Progenitor cell of endocrine pancreas (in vitro differentiated cells): ENCODE measurements at regions not wholly inside any gene's neighbourhood (a gene's known extent, or its start where the extent isn't known, plus 50 kb on each side); places are given as distances from the start of the nearest gene placed in this dataset.

Source experiments
- DNase-seq: peaks from one replicate; pipeline ENCODE4 v3.0.0; 2021; ENCODE audit warnings: low spot score; ENCODE audit not compliant: unreplicated experiment
- H3K27ac Mint-ChIP-seq: 2 replicates; pipeline ENCODE4 v1.8.0; 2021; ENCODE audit warnings: mild to moderate bottlenecking, moderate library complexity, mixed read lengths
- H3K27me3 Mint-ChIP-seq: 2 replicates; pipeline ENCODE4 v1.8.0; 2021; ENCODE audit warnings: mixed read lengths
- H3K36me3 Mint-ChIP-seq: 2 replicates; pipeline ENCODE4 v1.8.0; 2022; ENCODE audit warnings: mixed read lengths; ENCODE audit not compliant: insufficient read depth
- H3K4me1 Mint-ChIP-seq: 2 replicates; pipeline ENCODE4 v1.8.0; 2021; ENCODE audit warnings: low read depth, mixed read lengths
- H3K4me3 Mint-ChIP-seq: 2 replicates; pipeline ENCODE4 v1.8.0; 2021; ENCODE audit warnings: low read depth, mild to moderate bottlenecking, moderate library complexity, mixed read lengths
- H3K9me3 Mint-ChIP-seq: 2 replicates; pipeline ENCODE4 v1.8.0; 2021; ENCODE audit warnings: low read depth, mixed read lengths
- TF ChIP-seq, protein P1 (sequence below): fragments of 200-600 bp; sonication (generic); IDR thresholded peaks from one replicate; pipeline ENCODE4 v1.5.0; 2021; ENCODE audit warnings: antibody characterized with exemption, mild to moderate bottlenecking; ENCODE audit not compliant: unreplicated experiment

DNA sequence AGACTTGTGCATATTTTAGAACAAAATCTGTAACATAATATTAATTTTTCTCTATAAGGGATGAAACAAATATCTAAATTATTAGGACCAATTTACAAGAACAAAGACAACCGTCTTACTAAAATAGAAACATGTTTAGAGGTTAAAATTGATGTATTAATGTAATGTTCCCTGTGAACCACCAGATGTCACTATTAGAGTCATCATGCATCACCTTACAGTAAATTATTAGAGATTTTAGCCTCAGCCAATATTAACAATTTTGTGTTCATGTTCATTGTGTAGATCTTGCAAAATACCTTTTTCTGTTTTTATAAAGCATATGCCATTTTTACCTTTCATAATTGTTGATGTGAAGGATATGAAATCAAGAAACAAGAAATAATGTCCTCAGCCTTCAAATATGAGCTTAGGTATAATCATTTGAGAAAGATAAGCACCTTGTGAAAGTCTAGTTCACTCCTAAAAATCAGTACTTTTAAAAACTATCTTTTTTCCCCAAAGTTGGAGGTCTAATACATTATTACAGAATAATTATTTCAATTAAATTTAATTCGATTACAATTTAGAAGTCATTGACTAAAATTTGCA lies 344.3 kb upstream of the KCNH7 start:
- Mint-ChIP-seq H3K27me3 (peaks cover 13% of the 10 kb centered on the region), H3K9me3 (no peaks in the 10 kb centered on the region), H3K4me3 (no peak overlapping the region), H3K27ac (no peak overlapping the region), H3K36me3 (no peaks in the 10 kb centered on the region), H3K4me1 (no peaks in the 10 kb centered on the region)
- DNase-seq, result no peak
- TF ChIP-seq, protein P1, sequence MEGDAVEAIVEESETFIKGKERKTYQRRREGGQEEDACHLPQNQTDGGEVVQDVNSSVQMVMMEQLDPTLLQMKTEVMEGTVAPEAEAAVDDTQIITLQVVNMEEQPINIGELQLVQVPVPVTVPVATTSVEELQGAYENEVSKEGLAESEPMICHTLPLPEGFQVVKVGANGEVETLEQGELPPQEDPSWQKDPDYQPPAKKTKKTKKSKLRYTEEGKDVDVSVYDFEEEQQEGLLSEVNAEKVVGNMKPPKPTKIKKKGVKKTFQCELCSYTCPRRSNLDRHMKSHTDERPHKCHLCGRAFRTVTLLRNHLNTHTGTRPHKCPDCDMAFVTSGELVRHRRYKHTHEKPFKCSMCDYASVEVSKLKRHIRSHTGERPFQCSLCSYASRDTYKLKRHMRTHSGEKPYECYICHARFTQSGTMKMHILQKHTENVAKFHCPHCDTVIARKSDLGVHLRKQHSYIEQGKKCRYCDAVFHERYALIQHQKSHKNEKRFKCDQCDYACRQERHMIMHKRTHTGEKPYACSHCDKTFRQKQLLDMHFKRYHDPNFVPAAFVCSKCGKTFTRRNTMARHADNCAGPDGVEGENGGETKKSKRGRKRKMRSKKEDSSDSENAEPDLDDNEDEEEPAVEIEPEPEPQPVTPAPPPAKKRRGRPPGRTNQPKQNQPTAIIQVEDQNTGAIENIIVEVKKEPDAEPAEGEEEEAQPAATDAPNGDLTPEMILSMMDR, result peak; percentile 79

DNA sequence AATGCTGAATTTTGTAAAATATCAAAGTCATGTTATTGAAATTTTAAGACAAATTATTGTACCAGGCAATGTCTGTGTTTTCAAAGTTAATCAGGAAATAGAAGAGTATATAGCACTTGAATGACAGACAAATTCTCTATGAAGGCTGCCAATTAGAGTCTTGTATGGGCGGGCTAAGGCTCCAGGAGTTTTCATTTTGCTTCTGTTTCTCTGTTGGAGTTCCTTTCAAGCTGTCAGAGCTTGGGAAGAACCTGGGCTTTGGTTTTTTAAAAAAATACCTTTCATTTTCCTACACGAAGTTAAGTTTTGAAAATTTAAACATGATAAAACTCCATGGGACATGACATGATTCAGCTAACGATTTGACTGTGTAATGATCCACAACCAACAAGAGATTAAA lies 339.0 kb upstream of the KCNH7 start:
- no peaks in the 10 kb centered on the region for H3K4me1 Mint-ChIP-seq
- no peak overlapping the region for H3K4me3 Mint-ChIP-seq
- DNase-seq, result no peak
- H3K9me3 Mint-ChIP-seq, result no peaks in the 10 kb centered on the region
- H3K27ac Mint-ChIP-seq, result no peak overlapping the region
- no peaks in the 10 kb centered on the region for H3K36me3 Mint-ChIP-seq
- peaks cover 12% of the 10 kb centered on the region for H3K27me3 Mint-ChIP-seq
- TF ChIP-seq, protein P1, result no peak

DNA sequence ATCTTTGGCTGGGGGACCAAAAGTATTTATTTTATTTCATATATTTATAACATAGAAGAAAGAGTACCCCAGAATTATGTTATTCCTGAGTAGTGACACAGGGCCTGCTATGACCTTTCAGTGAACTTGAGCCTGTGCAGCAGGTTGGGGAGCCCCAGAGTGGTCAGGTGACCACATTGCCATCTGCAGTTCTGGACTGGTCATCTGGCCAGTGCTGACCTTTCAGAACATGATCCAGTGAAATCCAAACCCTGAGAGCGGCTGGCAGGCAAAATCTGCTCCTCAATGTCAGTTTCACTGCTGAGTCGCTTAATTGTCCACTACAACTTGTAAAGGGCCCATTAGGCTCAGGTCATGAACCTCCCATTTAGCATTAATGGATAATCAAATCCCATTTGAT lies 336.7 kb upstream of the KCNH7 start:
- TF ChIP-seq, protein P1, result no peak
- Mint-ChIP-seq H3K4me3 (no peak overlapping the region), H3K27ac (no peak overlapping the region), H3K36me3 (no peaks in the 10 kb centered on the region), H3K9me3 (no peaks in the 10 kb centered on the region), H3K4me1 (no peaks in the 10 kb centered on the region), H3K27me3 (no peaks in the 10 kb centered on the region)
- no peak for DNase-seq

DNA sequence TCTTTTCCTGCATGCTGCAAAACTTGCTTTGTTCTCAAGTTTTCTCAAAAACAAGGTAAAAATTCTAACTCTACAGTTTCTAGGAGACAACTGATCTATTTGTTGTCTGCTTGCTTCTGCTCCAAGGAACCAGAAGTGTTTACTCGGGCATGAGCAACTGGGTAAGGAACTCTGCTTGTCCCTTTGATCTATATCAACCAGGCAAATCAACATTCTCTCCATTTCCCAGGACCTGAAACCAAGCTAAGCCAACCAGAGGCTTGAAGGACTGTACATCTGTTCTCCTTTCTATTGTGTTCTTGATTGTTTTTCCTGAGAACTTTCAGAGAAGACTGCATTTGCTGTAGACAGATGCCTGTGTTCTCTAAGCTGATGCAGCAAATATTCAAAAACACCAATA lies 335.0 kb upstream of the KCNH7 start:
- H3K4me1 Mint-ChIP-seq, result peaks cover 2% of the 10 kb centered on the region
- H3K27ac Mint-ChIP-seq, result no peak overlapping the region
- H3K27me3 Mint-ChIP-seq, result peaks cover 2% of the 10 kb centered on the region
- DNase-seq, result no peak
- TF ChIP-seq, protein P1, result no peak
- no peak overlapping the region for H3K4me3 Mint-ChIP-seq
- no peaks in the 10 kb centered on the region for H3K9me3 Mint-ChIP-seq
- H3K36me3 Mint-ChIP-seq, result no peaks in the 10 kb centered on the region

DNA sequence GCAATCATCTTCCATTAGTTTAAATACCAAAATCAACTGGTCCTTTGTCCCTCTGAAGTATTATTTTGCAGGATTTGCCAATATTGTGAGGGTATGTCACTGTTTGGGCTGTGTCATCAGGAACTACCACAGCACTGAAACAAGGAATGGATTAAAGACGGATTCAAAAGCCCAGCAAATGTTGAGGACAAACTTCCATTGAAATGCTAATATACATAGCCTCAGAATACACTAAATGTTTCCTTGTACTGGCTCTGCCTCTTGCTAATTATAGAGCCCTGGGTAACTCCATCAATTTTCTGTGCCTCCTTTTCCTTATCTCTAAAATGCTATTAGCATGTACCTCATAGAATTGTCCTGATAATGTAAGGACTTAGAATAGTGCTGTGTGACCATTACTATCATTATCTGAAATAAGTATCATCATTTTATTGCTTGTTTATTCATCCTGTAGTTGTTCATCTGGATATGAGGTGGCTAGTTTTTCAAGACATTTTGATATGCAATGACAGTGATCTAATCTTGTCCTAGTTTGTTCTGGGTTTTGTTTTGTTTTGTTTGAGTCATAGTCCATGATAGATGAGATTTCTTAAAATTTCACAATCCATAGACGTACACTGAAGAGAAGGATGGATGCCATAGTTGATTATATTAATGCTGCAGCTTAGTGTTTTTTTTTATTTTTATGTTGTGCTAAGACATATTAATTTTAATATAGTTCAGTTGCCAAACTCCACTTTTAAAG lies 333.4 kb upstream of the KCNH7 start:
- no peak for DNase-seq
- H3K4me1 Mint-ChIP-seq, result peaks cover 2% of the 10 kb centered on the region
- no peaks in the 10 kb centered on the region for H3K36me3 Mint-ChIP-seq
- peaks cover 2% of the 10 kb centered on the region for H3K27me3 Mint-ChIP-seq
- H3K27ac Mint-ChIP-seq, result no peak overlapping the region
- TF ChIP-seq, protein P1, result no peak
- H3K9me3 Mint-ChIP-seq, result no peaks in the 10 kb centered on the region
- no peak overlapping the region for H3K4me3 Mint-ChIP-seq
